ENCODE measurements at regions not wholly inside any gene's neighbourhood (a gene's known extent, or its start where the extent isn't known, plus 50 kb on each side); places are given as distances from the start of the nearest gene placed in this dataset.

GRCh38 chr19:29880498-29881081 is 61.4 kb upstream of the URI1 start:
- no peak for TF ChIP-seq POLR2A (IDR thresholded peaks at IDR 0.05)
- TF ChIP-seq, protein P1, sequence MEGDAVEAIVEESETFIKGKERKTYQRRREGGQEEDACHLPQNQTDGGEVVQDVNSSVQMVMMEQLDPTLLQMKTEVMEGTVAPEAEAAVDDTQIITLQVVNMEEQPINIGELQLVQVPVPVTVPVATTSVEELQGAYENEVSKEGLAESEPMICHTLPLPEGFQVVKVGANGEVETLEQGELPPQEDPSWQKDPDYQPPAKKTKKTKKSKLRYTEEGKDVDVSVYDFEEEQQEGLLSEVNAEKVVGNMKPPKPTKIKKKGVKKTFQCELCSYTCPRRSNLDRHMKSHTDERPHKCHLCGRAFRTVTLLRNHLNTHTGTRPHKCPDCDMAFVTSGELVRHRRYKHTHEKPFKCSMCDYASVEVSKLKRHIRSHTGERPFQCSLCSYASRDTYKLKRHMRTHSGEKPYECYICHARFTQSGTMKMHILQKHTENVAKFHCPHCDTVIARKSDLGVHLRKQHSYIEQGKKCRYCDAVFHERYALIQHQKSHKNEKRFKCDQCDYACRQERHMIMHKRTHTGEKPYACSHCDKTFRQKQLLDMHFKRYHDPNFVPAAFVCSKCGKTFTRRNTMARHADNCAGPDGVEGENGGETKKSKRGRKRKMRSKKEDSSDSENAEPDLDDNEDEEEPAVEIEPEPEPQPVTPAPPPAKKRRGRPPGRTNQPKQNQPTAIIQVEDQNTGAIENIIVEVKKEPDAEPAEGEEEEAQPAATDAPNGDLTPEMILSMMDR (IDR thresholded peaks at IDR 0.05), result no peak

All from testis (tissue), 2 donors.